ENCODE measurements at regions not wholly inside any gene's neighbourhood (a gene's known extent, or its start where the extent isn't known, plus 50 kb on each side); places are given as distances from the start of the nearest gene placed in this dataset.

DNA sequence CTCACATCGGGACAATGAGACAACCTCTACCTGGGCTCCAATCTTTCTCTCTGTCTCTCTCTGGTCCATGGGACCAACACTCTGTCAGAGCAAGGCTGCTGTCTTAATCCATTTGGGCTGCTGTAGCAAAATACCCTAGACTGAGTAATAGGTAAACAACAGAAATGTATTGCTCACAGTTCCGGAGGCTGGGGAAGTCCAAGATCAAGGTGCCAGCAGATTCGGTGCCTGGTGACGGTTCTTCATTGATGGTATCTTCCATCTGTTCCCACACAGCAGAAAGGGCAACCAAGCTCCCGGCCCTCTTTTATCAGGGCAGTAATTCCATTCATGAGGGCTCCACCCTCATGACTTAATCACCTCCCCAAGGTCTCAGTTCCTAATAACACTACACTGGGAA lies 61.3 kb upstream of the SPOCK1 start:
- 65 to 86% (median 70%) methylated on average over 4 to 5 of the region's 5 CpGs for WGBS, 5 donors
- TF ChIP-seq, protein P1, sequence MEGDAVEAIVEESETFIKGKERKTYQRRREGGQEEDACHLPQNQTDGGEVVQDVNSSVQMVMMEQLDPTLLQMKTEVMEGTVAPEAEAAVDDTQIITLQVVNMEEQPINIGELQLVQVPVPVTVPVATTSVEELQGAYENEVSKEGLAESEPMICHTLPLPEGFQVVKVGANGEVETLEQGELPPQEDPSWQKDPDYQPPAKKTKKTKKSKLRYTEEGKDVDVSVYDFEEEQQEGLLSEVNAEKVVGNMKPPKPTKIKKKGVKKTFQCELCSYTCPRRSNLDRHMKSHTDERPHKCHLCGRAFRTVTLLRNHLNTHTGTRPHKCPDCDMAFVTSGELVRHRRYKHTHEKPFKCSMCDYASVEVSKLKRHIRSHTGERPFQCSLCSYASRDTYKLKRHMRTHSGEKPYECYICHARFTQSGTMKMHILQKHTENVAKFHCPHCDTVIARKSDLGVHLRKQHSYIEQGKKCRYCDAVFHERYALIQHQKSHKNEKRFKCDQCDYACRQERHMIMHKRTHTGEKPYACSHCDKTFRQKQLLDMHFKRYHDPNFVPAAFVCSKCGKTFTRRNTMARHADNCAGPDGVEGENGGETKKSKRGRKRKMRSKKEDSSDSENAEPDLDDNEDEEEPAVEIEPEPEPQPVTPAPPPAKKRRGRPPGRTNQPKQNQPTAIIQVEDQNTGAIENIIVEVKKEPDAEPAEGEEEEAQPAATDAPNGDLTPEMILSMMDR (IDR thresholded peaks at IDR 0.05), result no peak
- TF ChIP-seq EP300 (IDR thresholded peaks at IDR 0.05) (no peak), POLR2A (IDR thresholded peaks at IDR 0.05) (no peak), POLR2AphosphoS5 (IDR thresholded peaks at IDR 0.05) (no peak)
- Histone ChIP-seq H3K36me3 (no peaks in the 10 kb centered on the region), H3K4me3 (no peak overlapping the region), H3K27me3 (peaks cover 0 to 5% (median 0%) of the 10 kb centered on the region in 3 donors), H3K4me1 (peaks cover 0 to 7% (median 0%) of the 10 kb centered on the region in 4 donors), H3K9me3 (no peaks in the 10 kb centered on the region), H3K27ac (no peak overlapping the region)
- no peak for DNase-seq
- intact Hi-C loops (cut with DNase I; ENCODE audit: low total_unique reads), result no loop called here

All from stomach (tissue), 8 donors.